Upper lobe of left lung (tissue), 4 donors: ENCODE measurements at regions not wholly inside any gene's neighbourhood (a gene's known extent, or its start where the extent isn't known, plus 50 kb on each side); places are given as distances from the start of the nearest gene placed in this dataset.

Experiments used
- CTCF ChIP-seq, 6 experiments: fragments of 450-650 bp in 4 of 6; fragments of 200-600 bp in 2 of 6; sonication (generic) in 2 of 6; IDR thresholded peaks; one replicate each; pipeline ENCODE4 v1.5.1; 2016 to 2019; ENCODE audit warnings: antibody characterized with exemption in 6 of 6
- EP300 ChIP-seq, 4 donors: sonication (generic); formaldehyde crosslinking; IDR thresholded peaks; one replicate each; pipeline ENCODE4 v1.5.1; 2017; ENCODE audit warnings: antibody characterized with exemption in 4 of 4, control low read depth in 2 of 4
- POLR2A ChIP-seq, 4 donors: fragments of 450-650 bp; IDR thresholded peaks; one replicate each; pipeline ENCODE4 v1.5.1; 2016 to 2017; ENCODE audit warnings: antibody characterized with exemption in 4 of 4, mild to moderate bottlenecking in 2 of 4
- POLR2AphosphoS5 ChIP-seq, 2 donors: sonication (generic); formaldehyde crosslinking; IDR thresholded peaks; one replicate each; pipeline ENCODE4 v1.5.1; 2017; ENCODE audit warnings: antibody characterized with exemption in 2 of 2

- no peak for TF ChIP-seq CTCF (IDR thresholded peaks at IDR 0.05)
- no peak for TF ChIP-seq POLR2A (IDR thresholded peaks at IDR 0.05)
- TF ChIP-seq POLR2AphosphoS5 (IDR thresholded peaks at IDR 0.05), result no peak
- no peak for TF ChIP-seq EP300 (IDR thresholded peaks at IDR 0.05)
Measured at GRCh38 chr5:118193194-118193905, 795.0 kb downstream of the DTWD2 start.
